Rectal smooth muscle tissue (tissue), 1 donor: ENCODE measurements at regions not wholly inside any gene's neighbourhood (a gene's known extent, or its start where the extent isn't known, plus 50 kb on each side); places are given as distances from the start of the nearest gene placed in this dataset.

Experiments
- H3K27ac ChIP-seq: one replicate; pipeline ENCODE4 v1.7.0; 2013; ENCODE audit warnings: low read depth, low read length, inconsistent platforms
- H3K27me3 ChIP-seq: one replicate; pipeline ENCODE4 v1.7.0; 2013; ENCODE audit warnings: low read length; ENCODE audit not compliant: control insufficient read depth, insufficient read depth
- H3K36me3 ChIP-seq: one replicate; pipeline ENCODE4 v1.7.0; 2013; ENCODE audit warnings: low read length; ENCODE audit not compliant: control insufficient read depth, insufficient read depth
- H3K4me1 ChIP-seq: one replicate; pipeline ENCODE4 v1.7.0; 2013; ENCODE audit warnings: low read length; ENCODE audit not compliant: control insufficient read depth, insufficient read depth
- H3K4me3 ChIP-seq: one replicate; pipeline ENCODE4 v1.7.0; 2013; ENCODE audit warnings: low read length
- H3K9ac ChIP-seq: one replicate; pipeline ENCODE4 v1.7.0; 2013; ENCODE audit warnings: low read length

DNA sequence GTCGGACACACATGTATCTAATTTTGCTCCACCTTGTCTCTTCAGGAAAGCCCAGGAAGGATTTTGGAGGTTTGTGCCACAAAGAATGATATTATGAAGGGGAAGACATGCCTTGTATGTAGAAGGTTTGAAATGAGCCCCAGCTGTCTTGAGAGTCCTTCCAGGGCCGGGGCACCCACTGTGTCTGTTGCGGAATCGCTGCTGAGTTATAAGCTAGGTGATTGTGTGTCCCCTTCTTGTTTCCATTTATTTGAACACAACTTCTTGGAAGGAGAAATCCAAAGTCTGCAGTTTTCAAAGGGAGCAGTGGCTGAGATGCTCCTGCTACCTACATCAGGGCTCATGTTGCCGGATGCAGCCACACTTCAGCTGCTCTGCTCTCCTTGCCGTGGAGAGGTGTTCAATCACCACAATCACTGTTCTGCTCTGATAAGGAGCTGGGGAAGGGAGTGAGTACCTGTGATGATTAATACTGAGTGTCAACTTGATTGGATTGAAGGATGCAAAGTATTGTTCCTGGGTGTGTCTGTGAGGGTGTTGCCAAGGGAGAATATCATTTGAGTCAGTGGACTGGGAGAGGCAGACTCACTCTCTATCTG lies 828.6 kb downstream of the QKI start:
- Histone ChIP-seq H3K9ac (no peak overlapping the region), H3K27ac (no peak overlapping the region), H3K4me3 (no peak overlapping the region), H3K36me3 (no peaks in the 10 kb centered on the region), H3K4me1 (no peaks in the 10 kb centered on the region), H3K27me3 (no peaks in the 10 kb centered on the region)

DNA sequence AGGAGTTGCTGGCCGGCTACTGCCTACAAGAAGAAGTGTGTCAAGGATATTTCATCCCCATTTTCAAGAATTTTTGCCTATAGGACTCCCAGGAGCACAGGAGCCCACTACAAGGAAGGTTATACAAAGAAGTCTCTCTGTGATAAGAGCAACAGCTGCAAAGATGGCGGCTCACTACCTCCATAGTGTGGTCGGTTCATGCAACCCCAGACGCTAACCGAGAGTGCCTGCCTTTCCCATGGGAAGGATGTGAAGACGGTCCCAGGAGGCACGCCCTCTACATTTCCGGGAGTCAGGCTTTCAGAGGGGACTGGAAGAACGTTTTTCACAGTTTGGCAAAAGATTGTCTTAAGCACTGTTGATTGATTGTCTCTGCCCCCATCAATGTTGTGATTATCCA lies 816.3 kb downstream of the QKI start:
- Histone ChIP-seq H3K4me3 (no peak overlapping the region), H3K4me1 (no peaks in the 10 kb centered on the region), H3K27me3 (no peaks in the 10 kb centered on the region), H3K36me3 (no peaks in the 10 kb centered on the region), H3K27ac (no peak overlapping the region), H3K9ac (no peak overlapping the region)

DNA sequence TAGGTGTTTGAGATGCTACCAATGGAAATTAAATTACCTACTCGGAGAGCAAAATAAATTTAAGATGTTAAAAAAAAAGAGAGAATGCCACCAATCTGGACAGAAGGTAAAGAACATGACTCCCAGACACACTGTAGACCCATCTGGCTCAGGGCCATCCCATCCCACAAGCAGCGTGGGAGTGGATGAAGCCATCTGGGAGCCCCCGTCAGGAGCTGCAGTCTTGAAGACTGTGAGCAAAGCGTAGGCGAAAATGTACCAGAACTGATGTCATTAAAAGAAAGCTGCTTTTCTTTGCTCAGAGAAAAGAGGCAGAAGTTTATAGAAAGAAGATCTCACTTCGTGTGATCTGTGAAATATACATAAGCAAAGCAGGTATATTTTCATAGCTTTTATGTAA lies 815.7 kb downstream of the QKI start:
- no peaks in the 10 kb centered on the region for H3K27me3 ChIP-seq
- H3K27ac ChIP-seq = no peak overlapping the region
- no peaks in the 10 kb centered on the region for H3K4me1 ChIP-seq
- no peaks in the 10 kb centered on the region for H3K36me3 ChIP-seq
- H3K9ac ChIP-seq = no peak overlapping the region
- no peak overlapping the region for H3K4me3 ChIP-seq

DNA sequence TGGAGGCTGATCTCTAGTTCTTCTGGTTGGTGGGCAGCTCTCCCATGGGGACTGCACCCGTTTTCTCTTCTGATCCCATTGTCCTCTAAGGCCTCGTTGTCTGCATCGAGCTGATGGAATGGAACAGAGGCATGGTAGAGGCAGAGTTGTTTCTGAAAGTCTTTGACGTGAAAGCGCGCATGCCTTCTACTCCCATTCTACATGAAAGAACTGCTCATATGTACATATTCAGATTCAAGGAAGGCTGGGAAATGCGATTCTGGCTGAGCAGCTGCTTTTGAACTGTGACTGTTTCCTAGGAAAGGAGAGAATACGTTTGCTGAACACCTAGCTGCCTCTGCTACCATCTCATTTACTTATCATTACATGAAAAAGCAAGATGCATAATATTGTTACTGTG lies 815.2 kb downstream of the QKI start:
- no peak overlapping the region for H3K4me3 ChIP-seq
- H3K36me3 ChIP-seq = no peaks in the 10 kb centered on the region
- no peak overlapping the region for H3K9ac ChIP-seq
- no peaks in the 10 kb centered on the region for H3K27me3 ChIP-seq
- no peak overlapping the region for H3K27ac ChIP-seq
- H3K4me1 ChIP-seq = no peaks in the 10 kb centered on the region

DNA sequence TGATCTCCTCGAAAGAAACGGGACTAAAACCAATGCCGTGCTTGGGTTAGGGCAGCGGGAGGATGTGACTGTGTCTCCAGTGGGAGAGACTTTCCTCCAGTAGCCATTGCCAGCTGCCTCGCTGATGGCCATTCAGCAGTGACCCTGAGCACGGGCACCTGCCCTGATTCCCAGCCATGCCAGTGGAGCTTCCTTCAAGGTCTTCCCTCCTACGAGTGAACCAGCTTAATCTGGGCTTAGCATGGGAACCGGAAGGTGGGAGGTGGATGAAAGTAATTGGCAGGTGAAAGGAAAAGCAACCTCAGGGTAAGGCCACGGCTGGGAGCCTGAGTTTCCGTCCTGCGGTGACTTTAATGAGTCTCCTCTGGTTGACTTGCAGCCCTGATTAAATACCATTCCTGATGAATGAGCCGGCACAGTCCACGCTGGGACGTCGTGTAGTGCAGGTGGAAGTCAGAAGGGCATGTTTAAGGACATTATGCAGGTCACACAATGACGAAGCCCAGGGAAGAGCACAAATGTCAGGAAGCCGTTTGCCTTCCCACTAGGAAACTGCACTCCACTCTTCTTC lies 813.5 kb downstream of the QKI start:
- no peaks in the 10 kb centered on the region for H3K4me1 ChIP-seq
- no peak overlapping the region for H3K27ac ChIP-seq
- no peaks in the 10 kb centered on the region for H3K36me3 ChIP-seq
- H3K27me3 ChIP-seq = no peaks in the 10 kb centered on the region
- no peak overlapping the region for H3K9ac ChIP-seq
- H3K4me3 ChIP-seq = no peak overlapping the region

DNA sequence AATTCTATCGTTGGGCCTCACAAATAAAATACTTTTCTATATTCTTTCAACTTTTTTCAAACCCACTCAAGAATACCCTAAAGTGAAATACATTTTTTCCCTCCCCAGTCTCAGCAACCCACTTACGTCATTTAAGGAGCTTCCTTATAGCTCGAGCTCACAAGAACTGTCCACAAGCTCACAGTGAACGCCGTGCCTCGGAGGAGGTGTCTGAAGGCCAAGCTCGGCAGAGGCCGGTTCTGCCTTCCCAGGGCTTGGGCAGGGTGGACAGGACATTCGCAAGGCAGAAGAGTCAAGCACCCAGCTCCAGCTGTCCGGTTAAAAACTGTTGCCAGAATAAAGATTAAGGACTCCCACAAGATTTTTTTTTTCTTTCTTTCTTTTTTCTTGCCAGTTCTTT lies 802.3 kb downstream of the QKI start:
- Histone ChIP-seq H3K36me3 (no peaks in the 10 kb centered on the region), H3K4me1 (no peaks in the 10 kb centered on the region), H3K27me3 (no peaks in the 10 kb centered on the region), H3K9ac (no peak overlapping the region), H3K27ac (no peak overlapping the region), H3K4me3 (no peak overlapping the region)

DNA sequence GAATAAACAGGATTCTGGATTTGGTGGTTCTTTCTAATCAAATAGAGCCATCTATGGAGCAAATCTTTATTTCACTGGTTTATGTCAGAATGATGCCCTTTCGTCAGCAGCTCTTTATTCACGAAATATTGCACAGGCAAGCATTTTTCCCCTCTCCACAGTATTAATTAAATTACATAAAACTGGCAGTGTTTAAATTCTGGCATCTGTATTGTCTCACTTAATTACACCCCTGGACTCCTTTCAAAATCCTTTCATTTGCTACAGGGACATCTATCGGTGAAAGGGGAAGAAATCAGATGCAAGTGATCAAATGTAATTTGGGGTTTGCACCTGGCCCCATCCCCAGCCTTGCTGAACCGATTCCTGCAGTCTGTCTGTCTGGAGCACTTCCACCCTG lies 801.9 kb downstream of the QKI start:
- no peaks in the 10 kb centered on the region for H3K36me3 ChIP-seq
- no peak overlapping the region for H3K4me3 ChIP-seq
- no peaks in the 10 kb centered on the region for H3K4me1 ChIP-seq
- no peak overlapping the region for H3K9ac ChIP-seq
- H3K27ac ChIP-seq = no peak overlapping the region
- H3K27me3 ChIP-seq = no peaks in the 10 kb centered on the region

DNA sequence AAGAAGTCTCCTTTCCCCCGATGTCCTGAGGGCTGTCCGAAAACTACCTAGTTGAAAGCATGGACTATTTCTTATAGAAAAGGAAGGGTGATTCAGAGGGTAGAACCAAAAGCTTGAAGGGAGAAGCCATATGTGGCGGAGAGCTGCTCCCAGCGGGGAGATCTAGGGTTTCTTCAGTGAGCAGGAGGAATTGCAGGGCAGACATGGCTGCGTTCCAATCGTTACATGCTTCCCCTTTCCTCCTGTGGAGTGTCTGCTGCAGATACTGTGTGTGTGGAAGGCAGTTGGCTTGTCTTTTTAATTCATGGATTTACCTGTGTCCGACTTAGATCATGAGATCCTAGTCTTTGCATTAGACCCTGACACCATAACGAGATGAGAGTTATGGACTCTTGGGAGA lies 799.5 kb downstream of the QKI start:
- Histone ChIP-seq H3K27me3 (no peaks in the 10 kb centered on the region), H3K27ac (no peak overlapping the region), H3K36me3 (no peaks in the 10 kb centered on the region), H3K4me3 (no peak overlapping the region), H3K9ac (no peak overlapping the region), H3K4me1 (no peaks in the 10 kb centered on the region)

DNA sequence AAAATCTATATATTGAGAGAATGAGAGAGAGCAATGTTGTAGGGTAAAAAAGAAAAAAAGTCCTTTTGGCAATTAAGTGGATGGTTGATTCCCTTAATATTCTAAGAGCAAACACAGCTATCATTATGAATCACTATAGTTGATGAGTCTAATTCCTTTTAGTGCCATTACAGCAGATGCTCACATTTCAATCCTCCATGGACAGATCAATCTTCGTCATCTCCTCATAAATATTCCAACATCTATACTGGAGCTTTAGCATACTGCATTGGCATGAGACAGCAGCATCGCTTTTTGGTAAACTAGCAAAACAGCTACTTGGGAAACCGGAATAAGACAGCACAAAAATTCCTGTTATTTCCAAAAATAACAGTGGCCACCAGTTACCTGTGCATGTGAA lies 796.7 kb downstream of the QKI start:
- Histone ChIP-seq H3K27me3 (no peaks in the 10 kb centered on the region), H3K27ac (no peak overlapping the region), H3K9ac (no peak overlapping the region), H3K36me3 (no peaks in the 10 kb centered on the region), H3K4me3 (no peak overlapping the region), H3K4me1 (no peaks in the 10 kb centered on the region)

DNA sequence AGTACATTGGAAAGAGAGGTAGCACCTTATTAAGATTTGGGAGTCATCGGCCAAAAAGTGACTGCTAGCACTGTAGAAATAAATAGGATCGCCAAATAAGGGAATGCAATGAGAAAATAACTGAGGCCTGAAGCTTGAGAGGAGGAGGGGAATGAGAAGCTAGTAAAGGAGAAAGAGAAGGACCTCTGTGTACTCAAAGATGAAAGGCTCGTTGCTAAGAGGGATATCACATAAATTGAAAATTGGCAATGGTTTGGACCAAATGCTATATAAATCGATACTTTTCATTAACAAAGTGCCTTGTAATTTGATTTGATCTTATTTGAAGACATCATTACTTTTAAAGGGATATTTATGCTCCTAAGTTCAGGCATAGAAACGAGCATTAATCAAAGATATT lies 796.3 kb downstream of the QKI start:
- Histone ChIP-seq H3K27me3 (no peaks in the 10 kb centered on the region), H3K27ac (no peak overlapping the region), H3K36me3 (no peaks in the 10 kb centered on the region)

DNA sequence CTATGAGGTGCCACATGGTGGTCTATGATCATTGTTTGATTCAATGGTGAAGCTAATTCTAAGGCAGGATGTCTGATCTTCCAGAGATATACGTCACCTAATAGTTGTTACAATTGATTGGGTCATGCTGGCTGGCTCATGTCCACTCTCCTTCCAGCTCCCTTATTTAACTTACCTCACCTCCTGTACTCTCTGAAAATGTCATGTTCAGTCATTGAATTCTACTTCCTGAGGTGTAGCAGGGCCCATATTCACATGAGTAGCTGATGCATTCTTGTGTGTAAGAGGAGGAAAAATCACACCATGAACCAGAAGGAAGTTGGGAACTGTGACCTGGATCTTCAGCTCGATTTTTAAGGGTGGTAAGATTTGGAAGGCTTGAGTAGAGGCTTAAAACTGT lies 795.8 kb downstream of the QKI start:
- no peak overlapping the region for H3K9ac ChIP-seq
- no peak overlapping the region for H3K4me3 ChIP-seq
- no peaks in the 10 kb centered on the region for H3K27me3 ChIP-seq
- H3K4me1 ChIP-seq = no peaks in the 10 kb centered on the region
- no peak overlapping the region for H3K27ac ChIP-seq
- no peaks in the 10 kb centered on the region for H3K36me3 ChIP-seq

More for the DNA sequence above, 796.3 kb downstream of the QKI start:
- H3K9ac ChIP-seq = no peak overlapping the region
- H3K4me3 ChIP-seq = no peak overlapping the region
- H3K4me1 ChIP-seq = no peaks in the 10 kb centered on the region

DNA sequence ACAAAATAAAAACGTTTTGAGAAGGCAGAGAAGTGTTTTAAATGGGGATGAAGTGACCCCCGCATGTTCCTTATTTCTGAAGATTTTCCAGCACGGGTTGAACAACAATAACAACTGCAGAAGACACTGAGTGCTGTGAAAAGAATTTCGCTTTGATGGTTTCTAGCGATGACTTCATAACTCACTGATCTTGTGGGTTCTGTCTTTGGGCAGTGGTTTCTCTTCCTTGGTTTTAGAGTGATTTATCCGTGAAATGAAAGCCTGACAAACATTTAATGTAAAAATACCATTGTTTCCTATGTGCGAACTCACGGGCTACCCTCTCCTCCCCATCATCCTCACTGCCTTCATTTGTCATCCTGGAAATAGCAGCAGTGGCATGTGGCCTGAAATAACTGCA lies 793.9 kb downstream of the QKI start:
- H3K27ac ChIP-seq = no peak overlapping the region
- no peaks in the 10 kb centered on the region for H3K4me1 ChIP-seq
- no peak overlapping the region for H3K4me3 ChIP-seq

DNA sequence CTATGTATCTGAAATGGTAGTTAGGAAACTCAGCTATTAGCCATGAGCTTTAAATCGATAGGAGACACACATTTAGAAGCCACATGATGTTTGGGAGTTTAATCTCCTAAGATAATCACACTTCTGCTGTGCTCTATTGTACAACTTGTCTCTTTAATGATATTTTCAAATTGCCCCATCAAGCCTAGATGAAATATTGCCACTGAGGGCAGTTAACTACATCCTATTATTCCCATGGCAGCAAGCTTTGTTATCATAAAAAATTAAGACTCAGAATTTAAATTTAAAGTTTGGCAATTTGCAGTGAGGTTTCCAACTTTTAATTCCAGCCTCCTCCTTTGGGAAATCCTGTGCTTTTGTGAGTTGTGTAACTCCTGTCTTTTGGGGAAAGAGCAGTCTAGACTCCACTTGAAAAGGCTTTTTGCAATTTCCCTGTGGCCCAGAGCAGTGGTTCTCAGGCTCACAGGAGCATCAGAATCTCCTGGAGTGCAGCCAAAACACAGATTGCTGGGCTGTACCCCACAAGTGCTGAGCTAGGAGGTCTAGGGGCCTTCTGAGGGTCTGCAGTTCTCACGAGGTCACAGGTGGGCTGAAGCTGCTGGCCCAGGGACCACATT lies 792.4 kb downstream of the QKI start:
- H3K4me1 ChIP-seq = no peaks in the 10 kb centered on the region
- H3K4me3 ChIP-seq = no peak overlapping the region
- H3K9ac ChIP-seq = no peak overlapping the region
- no peaks in the 10 kb centered on the region for H3K36me3 ChIP-seq
- no peak overlapping the region for H3K27ac ChIP-seq
- H3K27me3 ChIP-seq = no peaks in the 10 kb centered on the region

More for the DNA sequence above, 793.9 kb downstream of the QKI start:
- Histone ChIP-seq H3K27me3 (no peaks in the 10 kb centered on the region), H3K36me3 (no peaks in the 10 kb centered on the region), H3K9ac (no peak overlapping the region)
